Hematopoietic multipotent progenitor cell (in vitro differentiated cells): ENCODE measurements at regions not wholly inside any gene's neighbourhood (a gene's known extent, or its start where the extent isn't known, plus 50 kb on each side); places are given as distances from the start of the nearest gene placed in this dataset.

Experiments
- DNase-seq, 3 donors: peaks; one replicate each; pipeline ENCODE4 v3.0.0-alpha.2; 2011 to 2015; ENCODE audit warnings: low read depth in 2 of 3, low spot score in 2 of 3

GRCh38 chr2:228866044-228866443 is 405.0 kb downstream of the PID1 start:
- no peak for DNase-seq

GRCh38 chr2:228864131-228864530 is 407.0 kb downstream of the PID1 start:
- no peak for DNase-seq

- no peak for DNase-seq
Observed at GRCh38 chr2:228860601-228861285, 410.3 kb downstream of the PID1 start.

GRCh38 chr2:228853151-228853550 is 417.9 kb downstream of the PID1 start:
- DNase-seq = no peak

- DNase-seq = no peak
Observed at GRCh38 chr2:228848638-228849037, 422.4 kb downstream of the PID1 start.

- no peak for DNase-seq
Observed at GRCh38 chr2:228847684-228848083, 423.4 kb downstream of the PID1 start.

GRCh38 chr2:228846161-228846560 is 424.9 kb downstream of the PID1 start:
- DNase-seq = no peak

- no peak for DNase-seq
Observed at GRCh38 chr2:228845162-228845925, 425.7 kb downstream of the PID1 start.

- no peak for DNase-seq
Observed at GRCh38 chr2:228841877-228842276, 429.2 kb downstream of the PID1 start.

- DNase-seq = no peak
Observed at GRCh38 chr2:228841475-228841874, 429.6 kb downstream of the PID1 start.

GRCh38 chr2:228840743-228841114 is 430.4 kb downstream of the PID1 start:
- no peak for DNase-seq

GRCh38 chr2:228840113-228840742 is 430.9 kb downstream of the PID1 start:
- no peak for DNase-seq

- no peak for DNase-seq
Observed at GRCh38 chr2:228839421-228839876, 431.6 kb downstream of the PID1 start.

GRCh38 chr2:228838819-228839218 is 432.3 kb downstream of the PID1 start:
- DNase-seq = no peak

GRCh38 chr2:228828397-228828796 is 442.7 kb downstream of the PID1 start:
- DNase-seq = no peak

GRCh38 chr2:228827056-228827700 is 443.9 kb downstream of the PID1 start:
- DNase-seq = no peak

GRCh38 chr2:228819701-228820100 is 451.4 kb downstream of the PID1 start:
- DNase-seq = no peak

GRCh38 chr2:228802181-228803071 is 468.7 kb downstream of the PID1 start:
- no peak for DNase-seq

- DNase-seq = no peak
Observed at GRCh38 chr2:228801451-228801850, 469.6 kb downstream of the PID1 start.

- DNase-seq = no peak
Observed at GRCh38 chr2:228799208-228799588, 471.9 kb downstream of the PID1 start.
